ENCODE measurements at regions not wholly inside any gene's neighbourhood (a gene's known extent, or its start where the extent isn't known, plus 50 kb on each side); places are given as distances from the start of the nearest gene placed in this dataset.

GRCh38 chr2:15851076-15851693, 89.2 kb upstream of the MYCN start:
- FAIRE-seq: no peak

DNA sequence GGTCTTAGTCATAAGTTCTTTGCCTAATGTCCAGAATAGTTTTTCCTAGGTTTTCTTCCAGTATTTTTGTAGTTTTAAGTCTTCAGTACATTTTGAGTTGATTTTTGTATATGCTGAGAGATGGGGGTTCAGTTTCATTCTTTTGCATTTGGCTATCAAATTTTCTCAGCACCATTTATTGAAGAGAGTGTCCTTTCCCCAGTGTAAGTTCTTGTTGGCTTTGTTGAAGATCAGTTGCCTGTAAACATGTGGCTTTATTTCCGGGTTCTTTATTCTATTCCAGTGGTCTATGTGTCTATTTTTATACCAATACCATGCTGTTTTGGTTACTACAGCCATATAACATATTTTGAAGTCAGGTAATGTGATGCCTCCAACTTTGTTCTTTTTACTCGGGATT, 87.5 kb upstream of the MYCN start:
- DNase-seq (ENCODE audit: insufficient read length, low spot score): no peak
- no peak for FAIRE-seq

More at GRCh38 chr2:15851076-15851693, 89.2 kb upstream of the MYCN start:
- no peak for DNase-seq (ENCODE audit: insufficient read length, low spot score)

- no peak for DNase-seq (ENCODE audit: insufficient read length, low spot score)
- FAIRE-seq: no peak
These were observed 86.4 kb upstream of the MYCN start for GRCh38 chr2:15853903-15854302.

- FAIRE-seq (no peak), DNase-seq (ENCODE audit: insufficient read length, low spot score) (no peak)
These were observed 84.5 kb upstream of the MYCN start for GRCh38 chr2:15855766-15856260.

- FAIRE-seq (no peak), DNase-seq (ENCODE audit: insufficient read length, low spot score) (no peak)
These were observed 84.0 kb upstream of the MYCN start for GRCh38 chr2:15856318-15856717.

- FAIRE-seq: no peak
These were observed 81.9 kb upstream of the MYCN start for GRCh38 chr2:15858466-15858865.

DNA sequence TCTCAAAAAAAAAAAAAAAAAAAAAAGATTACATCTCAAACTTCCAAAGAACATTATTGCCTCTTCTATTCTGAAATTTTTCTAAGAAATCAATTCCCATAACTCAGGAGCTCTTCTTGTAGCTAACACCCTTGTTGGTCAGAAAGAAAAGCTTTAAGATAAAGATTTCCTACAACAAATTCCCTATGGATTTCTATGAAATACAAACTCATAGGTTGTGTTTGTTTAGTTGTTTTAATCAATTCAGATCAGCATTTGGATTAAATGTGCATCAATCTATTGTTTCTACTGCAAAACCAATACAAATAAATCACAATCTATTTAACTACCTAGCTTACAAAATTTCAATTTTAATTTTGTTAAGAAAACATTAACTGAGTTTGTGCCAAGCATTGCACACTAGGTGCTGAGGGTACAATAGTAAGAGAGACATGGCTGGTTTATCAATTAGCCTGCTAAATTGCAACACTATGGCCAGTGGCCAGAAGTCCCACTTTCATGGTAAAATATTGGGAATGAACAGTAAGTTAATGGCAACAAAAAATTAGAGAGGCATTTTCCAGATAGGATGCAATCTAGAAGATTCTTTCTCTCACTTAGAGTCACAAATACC, 80.2 kb upstream of the MYCN start:
- FAIRE-seq: no peak
- DNase-seq (ENCODE audit: insufficient read length, low spot score): no peak

More at GRCh38 chr2:15858466-15858865, 81.9 kb upstream of the MYCN start:
- no peak for DNase-seq (ENCODE audit: insufficient read length, low spot score)

DNA sequence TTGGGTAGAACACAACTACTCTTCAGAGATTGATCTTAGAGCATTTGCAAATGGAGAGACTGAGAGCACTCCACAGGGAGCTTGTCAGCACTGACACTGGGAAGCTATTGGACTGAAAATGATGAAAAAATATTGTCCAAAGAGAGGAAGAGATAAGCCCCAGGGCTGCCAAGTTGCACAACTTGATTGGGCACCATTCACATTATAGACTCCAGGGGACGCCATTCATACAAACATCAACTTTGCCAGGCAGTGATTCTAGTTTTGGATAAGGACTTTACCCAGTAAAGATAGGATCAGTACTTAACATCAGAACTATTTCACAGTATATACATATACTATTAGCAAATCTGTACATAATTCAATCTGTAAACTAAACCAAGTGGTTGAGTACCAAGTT, 79.6 kb upstream of the MYCN start:
- DNase-seq (ENCODE audit: insufficient read length, low spot score) (no peak), FAIRE-seq (no peak)

GRCh38 chr2:15861172-15861822, 79.1 kb upstream of the MYCN start:
- FAIRE-seq (no peak), DNase-seq (ENCODE audit: insufficient read length, low spot score) (no peak)

DNA sequence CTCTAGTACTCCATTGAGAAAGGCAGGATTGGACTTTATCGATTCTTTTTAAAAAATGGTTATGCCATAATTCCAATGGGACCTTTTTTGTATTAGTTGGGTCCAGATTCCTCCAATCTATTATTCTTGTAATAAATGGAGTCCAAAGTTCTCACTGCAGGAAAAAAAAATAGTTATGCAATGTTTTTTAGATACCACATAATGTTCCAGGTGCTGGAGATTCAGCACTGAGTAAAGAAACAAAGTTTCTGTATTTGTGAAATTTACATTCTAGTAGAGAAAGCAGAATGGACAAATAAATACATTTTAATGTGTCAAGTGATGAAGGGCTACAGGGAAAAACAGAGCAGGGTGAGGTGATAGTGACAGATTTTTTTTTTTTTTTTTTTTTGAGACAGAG, 78.5 kb upstream of the MYCN start:
- DNase-seq (ENCODE audit: insufficient read length, low spot score): no peak
- FAIRE-seq: no peak

DNA sequence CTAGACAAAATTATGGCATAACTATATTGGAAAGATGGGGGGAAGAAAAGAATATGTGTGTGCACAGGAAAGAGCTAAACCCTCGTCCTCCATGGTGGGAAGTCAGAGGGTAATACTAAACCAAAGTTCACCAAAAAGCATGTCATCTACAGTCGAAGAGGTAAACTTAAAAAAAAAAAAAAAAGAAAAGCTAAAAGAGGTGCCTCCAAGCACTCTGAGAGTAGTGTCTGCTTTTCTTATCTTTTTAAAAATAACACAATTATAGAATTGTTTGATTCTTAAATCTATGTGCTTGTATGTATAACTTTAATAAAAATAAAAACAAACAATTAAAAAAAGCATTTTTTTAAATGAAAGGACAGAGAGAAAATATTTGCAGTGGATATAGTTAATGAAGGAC, 77.3 kb upstream of the MYCN start:
- FAIRE-seq: no peak
- DNase-seq (ENCODE audit: insufficient read length, low spot score): no peak

DNA sequence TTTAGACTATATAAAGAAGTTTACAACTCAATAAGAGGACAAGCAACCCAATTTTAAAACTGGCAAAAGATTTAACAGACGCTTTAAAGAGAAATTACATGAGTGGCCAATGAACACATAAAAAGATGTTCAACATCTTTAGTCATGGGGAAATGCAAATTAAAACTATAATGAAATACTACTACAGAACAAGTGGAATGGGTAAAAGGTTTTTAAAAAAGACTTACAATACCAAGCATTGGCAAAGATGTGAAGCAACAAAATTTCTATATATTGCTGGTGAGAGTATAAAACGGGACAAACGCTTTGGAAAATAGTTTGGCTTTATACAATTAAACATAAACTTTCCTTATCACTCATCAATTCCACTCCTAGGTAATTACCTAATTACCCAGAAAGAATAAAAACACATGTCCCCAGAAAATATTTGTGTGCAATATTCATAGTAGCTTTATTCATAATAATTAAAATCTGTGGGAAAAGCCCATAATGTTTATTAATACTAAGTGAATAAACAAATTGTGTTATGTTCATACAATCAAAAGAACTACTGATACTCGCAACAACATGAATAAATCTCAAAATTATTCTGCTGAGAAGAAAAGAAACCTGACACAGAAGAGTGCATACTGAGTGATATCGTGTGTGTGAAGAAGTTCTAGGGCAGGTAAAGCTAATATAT, 76.7 kb upstream of the MYCN start:
- DNase-seq (ENCODE audit: insufficient read length, low spot score) (no peak), FAIRE-seq (no peak)

DNA sequence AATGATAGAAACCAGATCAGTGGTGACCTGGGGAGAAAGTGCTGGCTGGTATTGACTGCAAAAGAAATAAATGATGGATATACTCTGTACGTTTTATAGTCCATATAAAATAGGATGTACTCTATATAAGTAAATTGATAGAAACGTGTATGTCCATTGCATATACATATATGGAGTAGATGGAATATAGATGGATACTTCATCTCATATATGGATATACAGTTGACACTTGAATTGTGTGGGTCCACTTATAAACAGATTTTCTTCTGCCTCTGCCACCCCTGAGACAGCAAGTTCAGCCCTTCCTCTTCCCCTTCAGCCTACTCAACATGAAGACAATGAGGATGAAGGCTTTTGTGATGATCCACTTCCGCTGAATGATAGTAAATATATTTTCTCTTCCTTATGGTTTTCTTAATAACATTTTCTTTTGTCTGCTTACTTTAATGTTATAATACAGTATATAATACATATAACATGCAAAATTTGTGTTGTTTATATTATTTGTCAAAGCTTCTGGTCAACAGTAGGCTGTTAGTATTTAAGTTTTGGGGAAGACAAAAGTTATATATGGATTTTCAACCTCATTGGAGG, 76.1 kb upstream of the MYCN start:
- no peak for FAIRE-seq
- no peak for DNase-seq (ENCODE audit: insufficient read length, low spot score)

DNA sequence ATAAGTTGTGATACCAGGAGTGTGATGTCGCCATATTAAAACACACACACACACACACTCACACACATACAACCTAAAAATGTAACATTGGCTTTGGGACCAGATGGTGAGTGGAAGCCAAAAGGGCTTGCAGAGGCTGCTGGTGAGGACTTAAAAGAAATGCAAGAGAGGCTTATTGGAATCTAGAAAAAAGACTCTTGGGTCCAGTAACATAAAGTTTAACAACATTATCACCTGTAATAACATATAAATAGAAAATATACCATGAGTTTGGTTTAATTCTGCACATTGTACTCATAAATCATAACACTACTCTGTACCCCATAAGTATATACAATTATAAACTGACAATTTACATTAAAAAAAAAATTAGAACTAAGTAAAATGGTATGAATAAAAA, 74.4 kb upstream of the MYCN start:
- FAIRE-seq (no peak), DNase-seq (ENCODE audit: insufficient read length, low spot score) (no peak)

DNA sequence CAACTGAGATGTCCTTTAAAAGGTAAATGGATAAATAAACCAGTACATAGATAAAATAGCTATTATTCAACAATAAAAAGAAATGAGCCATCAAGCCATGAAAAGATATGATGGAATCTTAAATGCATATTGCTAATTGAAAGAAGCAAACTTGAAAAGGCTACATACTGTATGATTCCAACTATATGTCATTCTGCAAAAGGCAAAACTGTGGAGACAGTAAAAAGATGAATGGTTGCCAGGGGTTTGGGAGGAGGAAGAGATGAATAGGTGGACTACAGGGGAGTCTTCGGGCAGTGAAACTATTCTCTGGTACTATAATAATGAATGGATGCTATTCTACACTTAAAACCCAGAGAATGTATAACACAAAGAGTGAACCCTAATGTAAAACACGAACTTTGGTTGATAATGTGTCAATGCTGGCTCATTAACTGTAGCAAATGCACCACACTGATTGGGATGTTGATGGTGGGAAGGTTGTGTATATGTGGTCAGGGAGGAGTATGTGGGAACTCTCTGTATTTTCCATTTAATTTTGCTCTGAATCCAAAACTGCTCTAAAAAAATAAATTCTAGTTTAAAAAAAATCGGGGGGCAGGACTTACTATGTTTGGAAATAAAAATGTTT, 73.7 kb upstream of the MYCN start:
- DNase-seq (ENCODE audit: insufficient read length, low spot score) (no peak), FAIRE-seq (no peak)

GRCh38 chr2:15867194-15868171, 72.9 kb upstream of the MYCN start:
- no peak for FAIRE-seq

GRCh38 chr2:15868186-15868585, 72.2 kb upstream of the MYCN start:
- FAIRE-seq (no peak), DNase-seq (ENCODE audit: insufficient read length, low spot score) (no peak)

More at GRCh38 chr2:15867194-15868171, 72.9 kb upstream of the MYCN start:
- DNase-seq (ENCODE audit: insufficient read length, low spot score): no peak

GRCh38 chr2:15868704-15869103, 71.6 kb upstream of the MYCN start:
- no peak for FAIRE-seq
- DNase-seq (ENCODE audit: insufficient read length, low spot score): no peak

GRCh38 chr2:15869396-15869795, 71.0 kb upstream of the MYCN start:
- DNase-seq (ENCODE audit: insufficient read length, low spot score) (no peak), FAIRE-seq (no peak)

Data from HTR-8/SVneo (cell line).